PC-9 (cell line): ENCODE measurements at regions not wholly inside any gene's neighbourhood (a gene's known extent, or its start where the extent isn't known, plus 50 kb on each side); places are given as distances from the start of the nearest gene placed in this dataset.

Source experiments
- BruUV-seq: library from RNA; stranded (reverse); fragments of 400-500 nt; replicated peaks from 2 replicates; lab custom pipeline; 2021; lab: Mats Ljungman, UMichigan
- CTCF ChIA-PET: fragments of 300-600 bp; sonication (Branson Sonifier 250); formaldehyde crosslinking; loops from one replicate; lab custom pipeline; 2022; ENCODE audit warnings: antibody characterized with exemption; lab: Charles Lee
- POLR2A ChIA-PET: fragments of 300-600 bp; sonication (Branson Sonifier 250); formaldehyde crosslinking; loops from one replicate; lab custom pipeline; 2022; ENCODE audit warnings: antibody characterized with exemption; ENCODE audit not compliant: unreplicated experiment; lab: Charles Lee
- DNase-seq, 2 experiments: peaks; one replicate each; pipeline versions ENCODE4 v3.0.0 to v3.0.0-alpha.2; 2015 to 2022; ENCODE audit warnings: mixed read lengths in 1 of 2
- H2AFZ ChIP-seq: fragments of 200-600 bp; sonication (generic); 2 replicates; pipeline ENCODE4 v1.8.1; 2017; ENCODE audit warnings: antibody characterized with exemption
- H3F3A ChIP-seq: fragments of 200-600 bp; sonication (generic); 2 replicates; pipeline ENCODE4 v1.8.1; 2017; ENCODE audit warnings: antibody characterized with exemption, mild to moderate bottlenecking, low read depth; ENCODE audit not compliant: insufficient read depth
- H3K27ac ChIP-seq: fragments of 200-600 bp; sonication (generic); 2 replicates; pipeline ENCODE4 v1.6.1; 2016; ENCODE audit warnings: mixed run types
- H3K27me3 ChIP-seq: fragments of 200-600 bp; sonication (generic); 2 replicates; pipeline ENCODE4 v1.6.1; 2016; ENCODE audit warnings: low read depth, mixed run types; ENCODE audit not compliant: insufficient read depth
- H3K36me3 ChIP-seq: fragments of 200-600 bp; sonication (generic); 2 replicates; pipeline ENCODE4 v1.6.1; 2016; ENCODE audit warnings: low read depth, mixed run types
- H3K4me1 ChIP-seq: fragments of 200-600 bp; sonication (generic); replicated peaks from 2 replicates; pipeline ENCODE4 v1.6.1; 2016; ENCODE audit warnings: mixed run types; ENCODE audit not compliant: insufficient read depth
- H3K4me2 ChIP-seq: fragments of 200-600 bp; sonication (generic); 2 replicates; pipeline ENCODE4 v1.6.1; 2017; ENCODE audit warnings: mixed run types
- H3K4me3 ChIP-seq: fragments of 200-600 bp; sonication (generic); 2 replicates; pipeline ENCODE4 v1.6.1; 2016; ENCODE audit warnings: mixed run types
- H3K79me2 ChIP-seq: fragments of 200-600 bp; sonication (generic); 2 replicates; pipeline ENCODE4 v1.6.1; 2017; ENCODE audit warnings: low read depth, mixed run types
- H3K9me2 ChIP-seq: fragments of 200-600 bp; sonication (generic); 2 replicates; pipeline ENCODE4 v1.8.1; 2017; ENCODE audit warnings: mild to moderate bottlenecking; ENCODE audit not compliant: insufficient read depth
- H3K9me3 ChIP-seq: fragments of 200-600 bp; sonication (generic); 2 replicates; pipeline ENCODE4 v1.8.1; 2016; ENCODE audit warnings: low read depth; ENCODE audit not compliant: insufficient read depth
- H4K20me1 ChIP-seq: fragments of 200-600 bp; sonication (generic); 2 replicates; pipeline ENCODE4 v1.8.1; 2017; ENCODE audit not compliant: insufficient read depth
- EZH2 ChIP-seq: fragments of 200-600 bp; sonication (generic); IDR thresholded peaks from 2 replicates; pipeline ENCODE4 v1.8.0; 2017; ENCODE audit warnings: antibody characterized with exemption, low read depth
- intact Hi-C: fragments of 100-400 bp; cut with micrococcal nuclease; formaldehyde crosslinking; loops from one replicate; pipeline ENCODE4 v1.10.0; 2022; ENCODE audit not compliant: unreplicated experiment
- TF ChIP-seq, protein P1 (sequence below): fragments of 200-600 bp; sonication (generic); conservative IDR thresholded peaks from 2 replicates; pipeline ENCODE4 v1.6.1; 2017; ENCODE audit warnings: mixed run types, antibody characterized with exemption, mild to moderate bottlenecking, moderate library complexity

DNA sequence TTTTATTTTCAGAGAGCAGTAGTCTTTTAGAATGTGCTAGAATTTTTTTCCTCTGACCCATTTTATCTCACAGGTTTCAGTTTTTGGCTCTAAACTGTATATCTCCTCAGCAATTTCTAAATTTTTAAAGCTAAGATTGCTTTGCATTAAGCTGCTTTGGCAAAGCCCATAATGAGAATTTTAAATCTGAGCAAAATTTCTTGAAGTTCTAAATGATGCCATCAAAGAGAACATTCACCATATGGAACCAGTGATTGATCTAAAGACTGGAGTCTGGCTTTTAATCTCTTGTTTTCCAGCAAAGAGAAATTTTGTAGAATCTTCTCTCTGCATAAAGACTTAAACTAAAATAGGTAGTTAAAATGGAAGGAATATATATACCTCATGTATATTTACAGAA lies 313.6 kb downstream of the TBC1D32 start:
- no TSS peak for BruUV-seq
- Histone ChIP-seq H3K79me2 (no peaks in the 10 kb centered on the region), H4K20me1 (no peaks in the 10 kb centered on the region), H3K36me3 (no peaks in the 10 kb centered on the region), H2AFZ (no peak overlapping the region), H3K4me3 (no peak overlapping the region), H3K27me3 (peaks cover 13% of the 10 kb centered on the region; the same call in 1 of the 2 replicates), H3K4me2 (no peak overlapping the region), H3K9me2 (0 out of 2 replicates have a peak, but pooled peaks cover 4% of the 10 kb centered on the region), H3K9me3 (no peaks in the 10 kb centered on the region), H3K4me1 (no peaks in the 10 kb centered on the region), H3F3A (no peaks in the 10 kb centered on the region), H3K27ac (no peak overlapping the region)
- intact Hi-C loops, result no loop called here
- TF ChIP-seq, protein P1, sequence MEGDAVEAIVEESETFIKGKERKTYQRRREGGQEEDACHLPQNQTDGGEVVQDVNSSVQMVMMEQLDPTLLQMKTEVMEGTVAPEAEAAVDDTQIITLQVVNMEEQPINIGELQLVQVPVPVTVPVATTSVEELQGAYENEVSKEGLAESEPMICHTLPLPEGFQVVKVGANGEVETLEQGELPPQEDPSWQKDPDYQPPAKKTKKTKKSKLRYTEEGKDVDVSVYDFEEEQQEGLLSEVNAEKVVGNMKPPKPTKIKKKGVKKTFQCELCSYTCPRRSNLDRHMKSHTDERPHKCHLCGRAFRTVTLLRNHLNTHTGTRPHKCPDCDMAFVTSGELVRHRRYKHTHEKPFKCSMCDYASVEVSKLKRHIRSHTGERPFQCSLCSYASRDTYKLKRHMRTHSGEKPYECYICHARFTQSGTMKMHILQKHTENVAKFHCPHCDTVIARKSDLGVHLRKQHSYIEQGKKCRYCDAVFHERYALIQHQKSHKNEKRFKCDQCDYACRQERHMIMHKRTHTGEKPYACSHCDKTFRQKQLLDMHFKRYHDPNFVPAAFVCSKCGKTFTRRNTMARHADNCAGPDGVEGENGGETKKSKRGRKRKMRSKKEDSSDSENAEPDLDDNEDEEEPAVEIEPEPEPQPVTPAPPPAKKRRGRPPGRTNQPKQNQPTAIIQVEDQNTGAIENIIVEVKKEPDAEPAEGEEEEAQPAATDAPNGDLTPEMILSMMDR, result no peak
- TF ChIP-seq EZH2, result no peak
- ChIA-PET POLR2A (no interaction called here), CTCF (no interaction called here)
- no peak for DNase-seq

DNA sequence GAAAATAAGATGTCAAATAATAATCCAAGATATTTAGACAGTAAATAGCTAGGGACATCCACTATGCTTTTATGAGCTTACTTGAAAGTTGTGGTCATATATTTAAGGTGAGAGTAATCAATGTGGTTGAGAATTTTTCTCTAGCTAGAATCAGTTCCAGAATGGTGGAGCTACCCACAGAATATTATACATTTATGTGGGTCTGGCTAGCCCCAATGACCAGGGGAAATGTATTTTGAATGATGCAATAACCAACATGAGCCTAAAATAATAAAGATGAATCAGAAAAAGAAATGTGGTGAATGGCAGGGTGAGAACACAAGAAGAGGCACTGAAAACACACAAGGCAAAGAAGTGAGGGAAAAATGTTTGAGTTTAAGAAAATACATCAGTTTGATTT lies 325.7 kb downstream of the TBC1D32 start:
- ChIA-PET CTCF (no interaction called here), POLR2A (no interaction called here)
- no TSS peak for BruUV-seq
- Histone ChIP-seq H3K4me3 (no peak overlapping the region), H3K79me2 (no peaks in the 10 kb centered on the region), H3K27me3 (no peaks in the 10 kb centered on the region), H3F3A (no peaks in the 10 kb centered on the region), H3K4me1 (no peaks in the 10 kb centered on the region), H3K27ac (no peak overlapping the region), H3K4me2 (no peak overlapping the region), H3K9me3 (no peaks in the 10 kb centered on the region), H3K9me2 (no peaks in the 10 kb centered on the region), H3K36me3 (no peaks in the 10 kb centered on the region), H4K20me1 (no peaks in the 10 kb centered on the region), H2AFZ (no peak overlapping the region)
- TF ChIP-seq EZH2, result no peak
- TF ChIP-seq, protein P1, result no peak
- intact Hi-C loops, result no loop called here
- DNase-seq, result no peak

DNA sequence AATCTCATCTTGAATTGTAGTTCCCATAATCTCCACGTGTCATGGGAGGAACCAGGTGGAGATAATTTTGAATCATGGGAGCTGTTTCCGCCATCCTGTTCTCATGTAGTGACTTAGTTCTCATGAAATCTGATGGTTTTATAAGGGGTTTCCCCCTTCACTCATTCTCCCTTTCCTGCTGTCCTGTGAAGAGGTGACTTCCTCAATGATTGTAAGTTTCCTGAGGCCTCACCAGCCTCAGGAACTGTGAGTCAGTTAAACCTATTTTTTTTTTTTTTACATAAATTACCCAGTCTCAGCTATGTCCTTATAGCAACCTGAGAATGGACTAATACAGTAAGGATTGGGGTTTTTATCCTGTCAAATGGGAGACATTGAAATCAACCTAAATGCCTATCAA lies 328.3 kb downstream of the TBC1D32 start:
- Histone ChIP-seq H3K9me2 (no peaks in the 10 kb centered on the region), H2AFZ (no peak overlapping the region), H3K4me2 (no peak overlapping the region), H3K79me2 (no peaks in the 10 kb centered on the region), H3K4me3 (no peak overlapping the region), H3F3A (no peaks in the 10 kb centered on the region), H3K36me3 (no peaks in the 10 kb centered on the region), H3K9me3 (no peaks in the 10 kb centered on the region), H3K4me1 (no peaks in the 10 kb centered on the region), H4K20me1 (no peaks in the 10 kb centered on the region), H3K27me3 (no peaks in the 10 kb centered on the region), H3K27ac (no peak overlapping the region)
- no TSS peak for BruUV-seq
- ChIA-PET POLR2A (no interaction called here), CTCF (no interaction called here)
- TF ChIP-seq, protein P1, result no peak
- no peak for TF ChIP-seq EZH2
- no peak for DNase-seq
- intact Hi-C loops, result no loop called here
